Breast epithelium (tissue), 4 donors: ENCODE measurements at regions not wholly inside any gene's neighbourhood (a gene's known extent, or its start where the extent isn't known, plus 50 kb on each side); places are given as distances from the start of the nearest gene placed in this dataset.

Experiments used
- DNase-seq, 2 donors: peaks; one replicate each; pipeline ENCODE4 v3.0.0-alpha.2; 2019; ENCODE audit warnings: low spot score in 2 of 2
- H3K27ac ChIP-seq, 2 donors: fragments of 200-600 bp; sonication (generic) in 1 of 2; one replicate each; pipeline ENCODE4 v1.5.1; 2016 to 2019; ENCODE audit warnings: mild to moderate bottlenecking in 1 of 2
- H3K27me3 ChIP-seq, 2 donors: fragments of 200-600 bp; sonication (generic) in 1 of 2; one replicate each; pipeline versions ENCODE4 v1.5.1 to v1.6.0; 2017 to 2019; ENCODE audit warnings: control low read depth in 1 of 2, mild to moderate bottlenecking in 1 of 2
- H3K36me3 ChIP-seq: fragments of 200-600 bp; one replicate; pipeline ENCODE4 v1.5.1; 2019
- H3K4me1 ChIP-seq, 2 donors: fragments of 200-600 bp; sonication (generic); one replicate each; pipeline ENCODE4 v1.5.1; 2016 to 2019; ENCODE audit warnings: control low read depth in 1 of 2
- H3K4me3 ChIP-seq, 3 donors: fragments of 200-600 bp; sonication (generic); 1 replicate in 2 of 3; 2 replicates in 1 of 3; pipeline ENCODE4 v1.5.1; 2016 to 2019; ENCODE audit warnings: mild to moderate bottlenecking in 3 of 3, moderate library complexity in 2 of 3
- H3K9me3 ChIP-seq, 2 donors: fragments of 200-600 bp; sonication (generic) in 1 of 2; one replicate each; pipeline ENCODE4 v1.5.1; 2016 to 2019; ENCODE audit warnings: control low read depth in 1 of 2
- CTCF ChIP-seq, 3 donors: fragments of 450-650 bp; IDR thresholded peaks; one replicate each; pipeline ENCODE4 v1.5.1; 2016 to 2017; ENCODE audit warnings: antibody characterized with exemption in 3 of 3, mild to moderate bottlenecking in 3 of 3, moderate library complexity in 3 of 3
- POLR2A ChIP-seq: fragments of 450-650 bp; IDR thresholded peaks from one replicate; pipeline ENCODE4 v1.6.1; 2016; ENCODE audit warnings: antibody characterized with exemption, mild to moderate bottlenecking, moderate library complexity
- POLR2AphosphoS5 ChIP-seq, 3 donors: sonication (generic); formaldehyde crosslinking; IDR thresholded peaks; one replicate each; pipeline ENCODE4 v1.6.1; 2017; ENCODE audit warnings: antibody characterized with exemption in 3 of 3
- intact Hi-C: fragments of 100-400 bp; cut with DNase I; formaldehyde crosslinking; loops from one replicate; pipeline ENCODE4 v1.15.1; 2023; ENCODE audit warnings: low total_unique reads

DNA sequence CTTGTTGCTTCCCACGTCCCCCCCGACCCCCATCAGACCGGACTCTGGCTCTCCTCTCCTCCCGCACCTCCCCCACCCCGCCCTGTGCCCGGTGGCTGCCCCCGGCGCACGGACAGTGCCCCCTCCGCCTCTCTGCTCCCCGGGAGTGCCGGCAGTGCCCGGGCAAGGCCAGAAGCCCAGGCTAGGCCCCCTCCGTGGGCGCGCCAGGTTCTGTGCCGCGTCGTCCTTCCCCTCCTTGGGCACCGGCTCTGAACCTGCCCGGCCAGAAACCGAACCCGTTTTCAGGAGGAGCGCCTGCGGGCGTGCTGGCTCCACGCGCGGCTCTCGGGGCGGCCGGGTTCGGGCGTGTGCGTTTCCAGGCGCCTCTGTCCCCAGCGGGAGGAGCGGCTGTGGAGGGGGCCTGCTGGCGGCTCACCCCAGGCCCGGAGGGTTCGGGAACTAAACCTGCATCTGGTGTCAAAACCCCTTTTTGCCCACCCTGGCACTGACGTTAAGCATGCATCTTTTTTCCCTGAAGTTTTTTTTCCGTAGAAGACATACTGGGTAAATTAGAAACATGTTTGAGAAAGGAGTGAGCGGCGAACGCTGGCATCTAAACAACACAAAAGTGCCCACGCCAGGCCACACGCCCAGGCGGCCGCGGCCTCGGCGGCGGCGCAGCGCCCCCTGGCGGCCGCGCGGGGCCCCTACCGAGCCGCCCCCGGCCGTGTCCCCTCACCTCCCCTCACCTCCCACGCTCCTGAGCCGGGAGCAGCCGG lies 123.9 kb upstream of the SLC1A4 start:
- Histone ChIP-seq H3K27ac (peak overlapping the region; percentile 91 to 92), H3K4me3 (peak overlapping the region; percentile 62 to 82 (median 63)), H3K4me1 (peaks cover 0 to 13% of the 10 kb centered on the region in 2 donors), H3K36me3 (no peaks in the 10 kb centered on the region), H3K27me3 (no peaks in the 10 kb centered on the region), H3K9me3 (no peaks in the 10 kb centered on the region)
- TF ChIP-seq POLR2AphosphoS5 (IDR thresholded peaks at IDR 0.05) (peak; percentile 14 to 31 (median 20)), CTCF (IDR thresholded peaks at IDR 0.05) (peak in 2 of 3 donors; percentile 45 to 99), POLR2A (no peak)
- peak; percentile 65 to 76 for DNase-seq
- intact Hi-C loops, result loop anchor here (5.0 to 10.0 kb wide), 3 partner anchors 213 to 530 kb away; partner anchors contain the start of gene SERTAD2

DNA sequence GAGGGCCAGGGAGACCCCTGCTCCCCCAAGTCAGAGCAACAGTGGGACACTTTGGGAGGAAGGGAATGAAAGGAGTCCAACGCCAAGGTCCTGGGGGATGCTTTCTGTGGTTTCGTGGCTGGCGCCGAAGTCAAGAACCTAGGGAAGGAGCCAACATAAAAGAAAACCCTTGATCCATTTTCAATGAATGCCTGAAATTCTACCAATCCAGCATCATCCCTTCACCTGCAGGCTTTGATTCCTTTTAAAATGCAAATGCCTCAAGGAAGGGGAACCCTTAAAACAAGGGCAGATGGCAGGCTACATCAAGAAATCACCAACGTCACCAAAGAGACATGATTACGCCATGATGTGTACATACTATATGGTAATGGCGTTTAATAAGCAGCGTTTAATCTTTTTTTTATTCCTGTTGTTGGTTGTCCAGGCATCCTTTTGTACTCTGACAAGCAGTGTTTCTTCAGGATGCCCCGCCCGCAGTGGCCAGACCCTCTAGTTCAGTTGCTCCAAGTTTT lies 123.3 kb upstream of the SLC1A4 start:
- H3K4me3 ChIP-seq, result peak overlapping the region; percentile 62 to 82 (median 63)
- no peaks in the 10 kb centered on the region for H3K27me3 ChIP-seq
- DNase-seq, result no peak
- intact Hi-C loops, result loop anchor here (5.0 to 10.0 kb wide), 3 partner anchors 214 to 531 kb away; partner anchors contain the start of gene SERTAD2
- H3K4me1 ChIP-seq, result peaks cover 0 to 12% of the 10 kb centered on the region in 2 donors
- peak overlapping the region; percentile 91 to 92 for H3K27ac ChIP-seq
- no peaks in the 10 kb centered on the region for H3K36me3 ChIP-seq
- no peaks in the 10 kb centered on the region for H3K9me3 ChIP-seq
- TF ChIP-seq CTCF (IDR thresholded peaks at IDR 0.05) (peak in 1 of 3 donors; percentile 37), POLR2AphosphoS5 (IDR thresholded peaks at IDR 0.05) (no peak)

DNA sequence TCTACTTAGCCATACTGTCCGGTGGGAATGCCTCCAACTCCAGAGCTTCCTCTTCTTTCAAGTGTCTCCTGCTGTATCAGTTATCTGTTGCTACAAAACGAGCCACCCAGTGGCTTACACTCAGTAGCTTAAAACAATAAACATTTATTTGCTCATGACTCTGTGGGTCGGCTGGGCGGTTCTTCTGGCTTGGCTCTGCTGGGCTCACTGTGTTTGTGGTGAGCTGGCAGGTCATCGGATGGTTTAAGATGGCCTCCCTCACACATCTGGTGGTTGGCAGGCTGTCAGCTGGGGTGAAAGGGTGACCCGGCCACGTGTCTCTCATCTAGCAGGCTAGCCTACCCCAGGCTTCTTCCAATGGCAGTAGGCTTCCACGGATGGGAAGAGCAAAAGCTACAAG lies 122.4 kb upstream of the SLC1A4 start:
- peaks cover 0 to 8% of the 10 kb centered on the region in 2 donors for H3K4me1 ChIP-seq
- H3K27ac ChIP-seq, result peak overlapping the region; percentile 45 to 58
- no peaks in the 10 kb centered on the region for H3K36me3 ChIP-seq
- no peaks in the 10 kb centered on the region for H3K9me3 ChIP-seq
- TF ChIP-seq POLR2A (no peak), POLR2AphosphoS5 (IDR thresholded peaks at IDR 0.05) (no peak), CTCF (IDR thresholded peaks at IDR 0.05) (peak in 1 of 3 donors; percentile 6)
- H3K27me3 ChIP-seq, result no peaks in the 10 kb centered on the region
- peak in 1 of 2 donors; percentile 68 for DNase-seq
- H3K4me3 ChIP-seq, result peak overlapping the region in 1 of 3 donors; percentile 8
- intact Hi-C loops, result loop anchor here (5.0 to 10.0 kb wide), 3 partner anchors 214 to 532 kb away; partner anchors contain the start of gene SERTAD2

- DNase-seq, result no peak
- Histone ChIP-seq H3K9me3 (no peaks in the 10 kb centered on the region), H3K4me1 (peaks cover 0 to 8% of the 10 kb centered on the region in 2 donors), H3K27ac (no peak overlapping the region), H3K4me3 (no peak overlapping the region), H3K27me3 (no peaks in the 10 kb centered on the region), H3K36me3 (no peaks in the 10 kb centered on the region)
- TF ChIP-seq POLR2A (no peak), POLR2AphosphoS5 (IDR thresholded peaks at IDR 0.05) (no peak), CTCF (IDR thresholded peaks at IDR 0.05) (no peak)
- intact Hi-C loops, result loop anchor here (5.0 to 10.0 kb wide), 3 partner anchors 215 to 533 kb away; partner anchors contain the start of gene SERTAD2
These were observed 121.8 kb upstream of the SLC1A4 start for GRCh38 chr2:64867253-64867996.
